ENCODE measurements at regions not wholly inside any gene's neighbourhood (a gene's known extent, or its start where the extent isn't known, plus 50 kb on each side); places are given as distances from the start of the nearest gene placed in this dataset.

DNA sequence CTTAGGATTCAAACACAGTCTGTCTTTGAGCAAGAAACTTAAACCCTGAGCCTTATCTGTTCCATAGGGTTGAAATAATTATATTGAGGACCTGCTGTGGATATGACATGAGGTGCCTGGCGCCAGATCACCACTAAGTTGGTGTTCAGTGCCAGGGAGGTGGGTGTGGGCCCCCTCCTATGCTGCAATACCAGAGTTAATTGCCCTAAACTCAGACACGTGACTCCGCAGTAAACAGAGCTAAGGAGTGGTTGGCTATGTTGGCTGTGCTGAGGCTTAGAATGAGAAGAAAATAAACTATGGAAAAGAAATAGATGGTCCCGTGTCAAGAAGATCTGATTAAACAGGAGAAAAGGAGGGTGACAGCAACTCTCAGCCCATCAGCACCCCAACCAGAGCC is 419.4 kb upstream of the JARID2 start:
- TF ChIP-seq, protein P1, sequence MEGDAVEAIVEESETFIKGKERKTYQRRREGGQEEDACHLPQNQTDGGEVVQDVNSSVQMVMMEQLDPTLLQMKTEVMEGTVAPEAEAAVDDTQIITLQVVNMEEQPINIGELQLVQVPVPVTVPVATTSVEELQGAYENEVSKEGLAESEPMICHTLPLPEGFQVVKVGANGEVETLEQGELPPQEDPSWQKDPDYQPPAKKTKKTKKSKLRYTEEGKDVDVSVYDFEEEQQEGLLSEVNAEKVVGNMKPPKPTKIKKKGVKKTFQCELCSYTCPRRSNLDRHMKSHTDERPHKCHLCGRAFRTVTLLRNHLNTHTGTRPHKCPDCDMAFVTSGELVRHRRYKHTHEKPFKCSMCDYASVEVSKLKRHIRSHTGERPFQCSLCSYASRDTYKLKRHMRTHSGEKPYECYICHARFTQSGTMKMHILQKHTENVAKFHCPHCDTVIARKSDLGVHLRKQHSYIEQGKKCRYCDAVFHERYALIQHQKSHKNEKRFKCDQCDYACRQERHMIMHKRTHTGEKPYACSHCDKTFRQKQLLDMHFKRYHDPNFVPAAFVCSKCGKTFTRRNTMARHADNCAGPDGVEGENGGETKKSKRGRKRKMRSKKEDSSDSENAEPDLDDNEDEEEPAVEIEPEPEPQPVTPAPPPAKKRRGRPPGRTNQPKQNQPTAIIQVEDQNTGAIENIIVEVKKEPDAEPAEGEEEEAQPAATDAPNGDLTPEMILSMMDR (IDR thresholded peaks at IDR 0.05 in 2 of 3, conservative IDR thresholded peaks at IDR 0.05 in 1 of 3; ENCODE audit: borderline replicate concordance in 1 of 3, insufficient read depth in 1 of 3, low read depth in 2 of 3, low read length in 2 of 3), result no peak
- TF ChIP-seq FOSL1 (IDR thresholded peaks at IDR 0.05; ENCODE audit: low read depth), result no peak
- TF ChIP-seq, protein P2, sequence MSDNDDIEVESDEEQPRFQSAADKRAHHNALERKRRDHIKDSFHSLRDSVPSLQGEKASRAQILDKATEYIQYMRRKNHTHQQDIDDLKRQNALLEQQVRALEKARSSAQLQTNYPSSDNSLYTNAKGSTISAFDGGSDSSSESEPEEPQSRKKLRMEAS (IDR thresholded peaks at IDR 0.05), result no peak
- TF ChIP-seq, protein P3, sequence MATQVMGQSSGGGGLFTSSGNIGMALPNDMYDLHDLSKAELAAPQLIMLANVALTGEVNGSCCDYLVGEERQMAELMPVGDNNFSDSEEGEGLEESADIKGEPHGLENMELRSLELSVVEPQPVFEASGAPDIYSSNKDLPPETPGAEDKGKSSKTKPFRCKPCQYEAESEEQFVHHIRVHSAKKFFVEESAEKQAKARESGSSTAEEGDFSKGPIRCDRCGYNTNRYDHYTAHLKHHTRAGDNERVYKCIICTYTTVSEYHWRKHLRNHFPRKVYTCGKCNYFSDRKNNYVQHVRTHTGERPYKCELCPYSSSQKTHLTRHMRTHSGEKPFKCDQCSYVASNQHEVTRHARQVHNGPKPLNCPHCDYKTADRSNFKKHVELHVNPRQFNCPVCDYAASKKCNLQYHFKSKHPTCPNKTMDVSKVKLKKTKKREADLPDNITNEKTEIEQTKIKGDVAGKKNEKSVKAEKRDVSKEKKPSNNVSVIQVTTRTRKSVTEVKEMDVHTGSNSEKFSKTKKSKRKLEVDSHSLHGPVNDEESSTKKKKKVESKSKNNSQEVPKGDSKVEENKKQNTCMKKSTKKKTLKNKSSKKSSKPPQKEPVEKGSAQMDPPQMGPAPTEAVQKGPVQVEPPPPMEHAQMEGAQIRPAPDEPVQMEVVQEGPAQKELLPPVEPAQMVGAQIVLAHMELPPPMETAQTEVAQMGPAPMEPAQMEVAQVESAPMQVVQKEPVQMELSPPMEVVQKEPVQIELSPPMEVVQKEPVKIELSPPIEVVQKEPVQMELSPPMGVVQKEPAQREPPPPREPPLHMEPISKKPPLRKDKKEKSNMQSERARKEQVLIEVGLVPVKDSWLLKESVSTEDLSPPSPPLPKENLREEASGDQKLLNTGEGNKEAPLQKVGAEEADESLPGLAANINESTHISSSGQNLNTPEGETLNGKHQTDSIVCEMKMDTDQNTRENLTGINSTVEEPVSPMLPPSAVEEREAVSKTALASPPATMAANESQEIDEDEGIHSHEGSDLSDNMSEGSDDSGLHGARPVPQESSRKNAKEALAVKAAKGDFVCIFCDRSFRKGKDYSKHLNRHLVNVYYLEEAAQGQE (IDR thresholded peaks at IDR 0.05; ENCODE audit: low read depth), result no peak
- TF ChIP-seq EGR1 (IDR thresholded peaks at IDR 0.05; ENCODE audit: low read depth), result no peak
- no peak for TF ChIP-seq RAD21 (IDR thresholded peaks at IDR 0.05; ENCODE audit: low read depth)
- no peak for TF ChIP-seq JUND (IDR thresholded peaks at IDR 0.05)
- TF ChIP-seq POLR2AphosphoS5 (IDR thresholded peaks at IDR 0.05; ENCODE audit: low read depth, low read length), result no peak
- TF ChIP-seq TCF7L2 (IDR thresholded peaks at IDR 0.05; ENCODE audit: borderline replicate concordance, extremely low read depth, insufficient read depth, insufficient read length), result no peak
- no peak for TF ChIP-seq SP1 (IDR thresholded peaks at IDR 0.05; ENCODE audit: low read depth)
- TF ChIP-seq, protein P4, sequence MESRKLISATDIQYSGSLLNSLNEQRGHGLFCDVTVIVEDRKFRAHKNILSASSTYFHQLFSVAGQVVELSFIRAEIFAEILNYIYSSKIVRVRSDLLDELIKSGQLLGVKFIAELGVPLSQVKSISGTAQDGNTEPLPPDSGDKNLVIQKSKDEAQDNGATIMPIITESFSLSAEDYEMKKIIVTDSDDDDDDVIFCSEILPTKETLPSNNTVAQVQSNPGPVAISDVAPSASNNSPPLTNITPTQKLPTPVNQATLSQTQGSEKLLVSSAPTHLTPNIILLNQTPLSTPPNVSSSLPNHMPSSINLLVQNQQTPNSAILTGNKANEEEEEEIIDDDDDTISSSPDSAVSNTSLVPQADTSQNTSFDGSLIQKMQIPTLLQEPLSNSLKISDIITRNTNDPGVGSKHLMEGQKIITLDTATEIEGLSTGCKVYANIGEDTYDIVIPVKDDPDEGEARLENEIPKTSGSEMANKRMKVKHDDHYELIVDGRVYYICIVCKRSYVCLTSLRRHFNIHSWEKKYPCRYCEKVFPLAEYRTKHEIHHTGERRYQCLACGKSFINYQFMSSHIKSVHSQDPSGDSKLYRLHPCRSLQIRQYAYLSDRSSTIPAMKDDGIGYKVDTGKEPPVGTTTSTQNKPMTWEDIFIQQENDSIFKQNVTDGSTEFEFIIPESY (IDR thresholded peaks at IDR 0.05; ENCODE audit: extremely low read depth, insufficient replicate concordance, low read length), result no peak
- no peak for TF ChIP-seq EZH2 (IDR thresholded peaks at IDR 0.05)

All from HCT116 (cell line).